MM.1S (cell line): ENCODE measurements at regions not wholly inside any gene's neighbourhood (a gene's known extent, or its start where the extent isn't known, plus 50 kb on each side); places are given as distances from the start of the nearest gene placed in this dataset.

Experiments used
- CTCF ChIP-seq: fragments of 300-600 bp; sonication (generic); IDR thresholded peaks from 2 replicates; pipeline ENCODE4 v1.5.1; 2016; ENCODE audit warnings: antibody characterized with exemption, low read length, mixed read lengths
- EZH2 ChIP-seq: fragments of 300-600 bp; sonication (generic); optimal IDR thresholded peaks from 2 replicates; pipeline ENCODE3; 2017; ENCODE audit warnings: low read depth, mild to moderate bottlenecking, antibody characterized with exemption, low read length, mixed read lengths

GRCh38 chr1:193769651-193770050, 583.2 kb upstream of the B3GALT2 start:
- TF ChIP-seq CTCF (no peak), EZH2 (no peak)
